C4-2B (cell line): ENCODE measurements at regions not wholly inside any gene's neighbourhood (a gene's known extent, or its start where the extent isn't known, plus 50 kb on each side); places are given as distances from the start of the nearest gene placed in this dataset.

Source experiments
- CTCF ChIP-seq: fragments of 450-650 bp; conservative IDR thresholded peaks from 2 replicates; pipeline ENCODE4 v1.5.1; 2017; ENCODE audit warnings: mild to moderate bottlenecking
- ZFX ChIP-seq: fragments of 450-650 bp; IDR thresholded peaks from 2 replicates; pipeline ENCODE4 v1.6.1; 2017

- TF ChIP-seq CTCF (no peak), ZFX (no peak)
Measured at GRCh38 chr10:3271354-3272115, 99.0 kb upstream of the PITRM1 start.
